CMK (cell line): ENCODE measurements at regions not wholly inside any gene's neighbourhood (a gene's known extent, or its start where the extent isn't known, plus 50 kb on each side); places are given as distances from the start of the nearest gene placed in this dataset.

ENCODE experiments used
- DNase-seq: peaks from one replicate; pipeline ENCODE4 v3.0.0-alpha.2; 2010; ENCODE audit warnings: low read depth

GRCh38 chr13:111516712-111517640 lies 196.5 kb downstream of the TEX29 start:
- DNase-seq = no peak

- DNase-seq = no peak
Observed at GRCh38 chr13:111517641-111518010, 197.2 kb downstream of the TEX29 start.

- no peak for DNase-seq
Observed at GRCh38 chr13:111518161-111518792, 197.8 kb downstream of the TEX29 start.

GRCh38 chr13:111519041-111519440 lies 198.6 kb downstream of the TEX29 start:
- DNase-seq = no peak

GRCh38 chr13:111519490-111520170 lies 199.2 kb downstream of the TEX29 start:
- no peak for DNase-seq

- no peak for DNase-seq
Observed at GRCh38 chr13:111521030-111521429, 200.6 kb downstream of the TEX29 start.

GRCh38 chr13:111521691-111522229 lies 201.3 kb downstream of the TEX29 start:
- no peak for DNase-seq

GRCh38 chr13:111525320-111526118 lies 205.1 kb downstream of the TEX29 start:
- no peak for DNase-seq

GRCh38 chr13:111526922-111527321 lies 206.5 kb downstream of the TEX29 start:
- no peak for DNase-seq

GRCh38 chr13:111527614-111528229 lies 207.3 kb downstream of the TEX29 start:
- DNase-seq = no peak

- no peak for DNase-seq
Observed at GRCh38 chr13:111528513-111528912, 208.1 kb downstream of the TEX29 start.

GRCh38 chr13:111530137-111530870 lies 209.9 kb downstream of the TEX29 start:
- no peak for DNase-seq

GRCh38 chr13:111531505-111531904 lies 211.1 kb downstream of the TEX29 start:
- DNase-seq = no peak

- no peak for DNase-seq
Observed at GRCh38 chr13:111532111-111532510, 211.7 kb downstream of the TEX29 start.

- no peak for DNase-seq
Observed at GRCh38 chr13:111533900-111534683, 213.7 kb downstream of the TEX29 start.

GRCh38 chr13:111534751-111535522 lies 214.5 kb downstream of the TEX29 start:
- DNase-seq = no peak

GRCh38 chr13:111535523-111535811 lies 215.0 kb downstream of the TEX29 start:
- no peak for DNase-seq

GRCh38 chr13:111536075-111536642 lies 215.7 kb downstream of the TEX29 start:
- DNase-seq = no peak
